ENCODE measurements at regions not wholly inside any gene's neighbourhood (a gene's known extent, or its start where the extent isn't known, plus 50 kb on each side); places are given as distances from the start of the nearest gene placed in this dataset.

DNA sequence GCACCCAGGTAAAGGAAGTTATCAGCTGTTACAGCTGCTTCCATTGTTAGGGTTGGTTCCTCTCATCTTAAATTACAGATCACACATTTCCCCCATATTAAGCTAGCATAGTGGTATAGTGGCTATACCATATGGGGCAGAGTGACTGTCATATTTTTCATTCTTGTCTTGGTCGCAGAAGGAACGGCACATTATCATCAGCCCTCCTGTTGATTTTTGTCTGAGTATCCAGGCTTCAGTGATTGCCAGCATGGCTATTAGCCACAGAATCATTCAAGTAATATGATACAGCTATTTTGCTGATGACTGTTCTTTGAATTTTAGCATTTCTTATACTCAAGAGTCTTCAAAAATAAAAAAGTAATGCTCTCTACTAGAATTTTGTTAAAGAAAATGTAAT, 240.9 kb downstream of the LIG4 start:
- TF ChIP-seq, protein P1, sequence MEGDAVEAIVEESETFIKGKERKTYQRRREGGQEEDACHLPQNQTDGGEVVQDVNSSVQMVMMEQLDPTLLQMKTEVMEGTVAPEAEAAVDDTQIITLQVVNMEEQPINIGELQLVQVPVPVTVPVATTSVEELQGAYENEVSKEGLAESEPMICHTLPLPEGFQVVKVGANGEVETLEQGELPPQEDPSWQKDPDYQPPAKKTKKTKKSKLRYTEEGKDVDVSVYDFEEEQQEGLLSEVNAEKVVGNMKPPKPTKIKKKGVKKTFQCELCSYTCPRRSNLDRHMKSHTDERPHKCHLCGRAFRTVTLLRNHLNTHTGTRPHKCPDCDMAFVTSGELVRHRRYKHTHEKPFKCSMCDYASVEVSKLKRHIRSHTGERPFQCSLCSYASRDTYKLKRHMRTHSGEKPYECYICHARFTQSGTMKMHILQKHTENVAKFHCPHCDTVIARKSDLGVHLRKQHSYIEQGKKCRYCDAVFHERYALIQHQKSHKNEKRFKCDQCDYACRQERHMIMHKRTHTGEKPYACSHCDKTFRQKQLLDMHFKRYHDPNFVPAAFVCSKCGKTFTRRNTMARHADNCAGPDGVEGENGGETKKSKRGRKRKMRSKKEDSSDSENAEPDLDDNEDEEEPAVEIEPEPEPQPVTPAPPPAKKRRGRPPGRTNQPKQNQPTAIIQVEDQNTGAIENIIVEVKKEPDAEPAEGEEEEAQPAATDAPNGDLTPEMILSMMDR (IDR thresholded peaks at IDR 0.05; ENCODE audit: insufficient read depth, low read length, poor library complexity, severe bottlenecking): no peak
- no peak for TF ChIP-seq EZH2phosphoT487 (conservative IDR thresholded peaks at IDR 0.05; ENCODE audit: low read length)

Data from SU-DHL-6 (cell line).